Gastroesophageal sphincter (tissue), 4 donors: ENCODE measurements at regions not wholly inside any gene's neighbourhood (a gene's known extent, or its start where the extent isn't known, plus 50 kb on each side); places are given as distances from the start of the nearest gene placed in this dataset.

Experiments used
- ATAC-seq: fragments of 150-250 bp; one replicate; pipeline ENCODE4 v1.9.1; 2016; ENCODE audit warnings: mild to moderate bottlenecking, moderate library complexity
- H3K27ac ChIP-seq, 4 donors: fragments of 200-600 bp; sonication (generic) in 3 of 4; 1 replicate in 3 of 4; 2 replicates in 1 of 4; pipeline ENCODE4 v1.5.1; 2016 to 2019
- H3K27me3 ChIP-seq: fragments of 200-600 bp; sonication (generic); one replicate; pipeline ENCODE4 v1.5.1; 2019
- H3K36me3 ChIP-seq, 2 donors: fragments of 200-600 bp; sonication (generic); one replicate each; pipeline ENCODE4 v1.5.1; 2019; ENCODE audit warnings: control low read depth in 1 of 2
- H3K4me1 ChIP-seq, 3 donors: fragments of 200-600 bp; sonication (generic); 1 replicate in 2 of 3; 2 replicates in 1 of 3; pipeline ENCODE4 v1.5.1; 2016 to 2019; ENCODE audit warnings: control low read depth in 2 of 3
- H3K4me3 ChIP-seq, 2 donors: fragments of 200-600 bp; sonication (generic); one replicate each; pipeline ENCODE4 v1.5.1; 2019; ENCODE audit warnings: mild to moderate bottlenecking in 1 of 2, moderate library complexity in 1 of 2
- H3K9me3 ChIP-seq, 3 donors: fragments of 200-600 bp; sonication (generic); one replicate each; pipeline ENCODE4 v1.5.1; 2017 to 2019; ENCODE audit warnings: control low read depth in 2 of 3
- CTCF ChIP-seq, 4 experiments: fragments of 200-600 bp in 2 of 4; fragments of 450-650 bp in 2 of 4; sonication (generic) in 1 of 4; IDR thresholded peaks; one replicate each; pipeline ENCODE4 v1.5.1; 2017 to 2019; ENCODE audit warnings: antibody characterized with exemption in 4 of 4, mild to moderate bottlenecking in 2 of 4, moderate library complexity in 2 of 4
- EP300 ChIP-seq: sonication (generic); formaldehyde crosslinking; IDR thresholded peaks from one replicate; pipeline ENCODE4 v1.6.1; 2017; ENCODE audit warnings: antibody characterized with exemption, mild to moderate bottlenecking
- POLR2A ChIP-seq, 2 donors: fragments of 450-650 bp; IDR thresholded peaks; one replicate each; pipeline ENCODE4 v1.6.1; 2017; ENCODE audit warnings: antibody characterized with exemption in 2 of 2, mild to moderate bottlenecking in 2 of 2, moderate library complexity in 1 of 2
- POLR2AphosphoS5 ChIP-seq: sonication (generic); formaldehyde crosslinking; IDR thresholded peaks from one replicate; pipeline ENCODE4 v1.6.1; 2017; ENCODE audit warnings: antibody characterized with exemption
- WGBS, 2 donors: methylation state at CpG; one replicate each; pipeline ENCODE4 v1.1.5; 2018; ENCODE audit warnings: low coverage in 1 of 2; 5-methylcytosine and 5-hydroxymethylcytosine counted together

GRCh38 chr15:93360976-93361375 lies 272.0 kb upstream of the RGMA start:
- TF ChIP-seq POLR2AphosphoS5: no peak
- no peak for TF ChIP-seq EP300
- no peak for TF ChIP-seq CTCF (IDR thresholded peaks at IDR 0.05)
- TF ChIP-seq POLR2A (IDR thresholded peaks at IDR 0.05): no peak
- Histone ChIP-seq H3K9me3 (no peaks in the 10 kb centered on the region), H3K4me3 (no peak overlapping the region), H3K27ac (no peak overlapping the region), H3K27me3 (no peaks in the 10 kb centered on the region), H3K36me3 (no peaks in the 10 kb centered on the region), H3K4me1 (no peaks in the 10 kb centered on the region)
- WGBS, 2 donors: 83 to 100% methylated on average over 2 of the region's 2 CpGs
- ATAC-seq: no peak

- Histone ChIP-seq H3K27me3 (no peaks in the 10 kb centered on the region), H3K4me3 (no peak overlapping the region), H3K36me3 (no peaks in the 10 kb centered on the region), H3K9me3 (no peaks in the 10 kb centered on the region), H3K4me1 (no peaks in the 10 kb centered on the region), H3K27ac (no peak overlapping the region)
- no peak for TF ChIP-seq POLR2AphosphoS5
- TF ChIP-seq POLR2A (IDR thresholded peaks at IDR 0.05): no peak
- TF ChIP-seq EP300: no peak
- no peak for TF ChIP-seq CTCF (IDR thresholded peaks at IDR 0.05)
- WGBS, 2 donors: 70 to 75% methylated on average over 4 to 7 of the region's 7 CpGs
- ATAC-seq: no peak
Measured at GRCh38 chr15:93360318-93360717, 271.3 kb upstream of the RGMA start.

- TF ChIP-seq POLR2AphosphoS5: no peak
- no peak for TF ChIP-seq EP300
- TF ChIP-seq POLR2A (IDR thresholded peaks at IDR 0.05): no peak
- TF ChIP-seq CTCF (IDR thresholded peaks at IDR 0.05): no peak
- no peak overlapping the region for H3K4me3 ChIP-seq
- H3K4me1 ChIP-seq: no peaks in the 10 kb centered on the region
- no peaks in the 10 kb centered on the region for H3K36me3 ChIP-seq
- ATAC-seq: no peak
- H3K27me3 ChIP-seq: no peaks in the 10 kb centered on the region
- 58 to 59% methylated on average over 9 to 11 of the region's 15 CpGs for WGBS, 2 donors
- no peaks in the 10 kb centered on the region for H3K9me3 ChIP-seq
- H3K27ac ChIP-seq: no peak overlapping the region
Measured at GRCh38 chr15:93359425-93360131, 270.6 kb upstream of the RGMA start.

- ATAC-seq: no peak
- Histone ChIP-seq H3K27ac (no peak overlapping the region), H3K9me3 (no peaks in the 10 kb centered on the region), H3K27me3 (no peaks in the 10 kb centered on the region), H3K4me1 (no peaks in the 10 kb centered on the region), H3K36me3 (no peaks in the 10 kb centered on the region), H3K4me3 (no peak overlapping the region)
- no peak for TF ChIP-seq CTCF (IDR thresholded peaks at IDR 0.05)
- TF ChIP-seq POLR2A (IDR thresholded peaks at IDR 0.05): no peak
- TF ChIP-seq POLR2AphosphoS5: no peak
- TF ChIP-seq EP300: no peak
- WGBS, 2 donors: 81 to 84% methylated on average over 4 to 6 of the region's 6 CpGs
Measured at GRCh38 chr15:93359060-93359408, 270.0 kb upstream of the RGMA start.
